WTC11 (cell line): ENCODE measurements at regions not wholly inside any gene's neighbourhood (a gene's known extent, or its start where the extent isn't known, plus 50 kb on each side); places are given as distances from the start of the nearest gene placed in this dataset.

ENCODE experiments used
- ATAC-seq: fragments of 200-7000 bp; cut with Tn5 transposase; 2 replicates; pipeline ENCODE4 v1.10.0; 2021; ENCODE audit warnings: mild to moderate bottlenecking, moderate library complexity
- CTCF ChIA-PET: fragments of 300-600 bp; sonication (Branson Sonifier 250); formaldehyde crosslinking; loops from one replicate; lab custom pipeline; 2021; ENCODE audit warnings: antibody characterized with exemption; lab: Charles Lee
- POLR2A ChIA-PET: fragments of 350-600 bp; sonication (Branson Sonifier 250); formaldehyde crosslinking; loops from one replicate; lab custom pipeline; 2021; ENCODE audit warnings: antibody characterized with exemption; lab: Charles Lee
- DNase-seq: peaks from one replicate; pipeline ENCODE4 v3.0.0; 2021; ENCODE audit warnings: low spot score
- H3K27ac Mint-ChIP-seq: 2 replicates; pipeline ENCODE4 v1.8.0; 2021; ENCODE audit warnings: mixed read lengths
- H3K27me3 Mint-ChIP-seq: 2 replicates; pipeline ENCODE4 v1.8.0; 2021; ENCODE audit warnings: low read depth, mild to moderate bottlenecking, moderate library complexity, mixed read lengths
- H3K36me3 Mint-ChIP-seq: 2 replicates; pipeline ENCODE4 v1.8.0; 2021; ENCODE audit warnings: mixed read lengths
- H3K4me1 Mint-ChIP-seq: 2 replicates; pipeline ENCODE4 v1.8.0; 2022; ENCODE audit warnings: mixed read lengths
- H3K4me3 Mint-ChIP-seq: 2 replicates; pipeline ENCODE4 v1.8.0; 2021; ENCODE audit warnings: mild to moderate bottlenecking, moderate library complexity, mixed read lengths
- H3K9me3 Mint-ChIP-seq: 2 replicates; pipeline ENCODE4 v1.8.0; 2021; ENCODE audit warnings: mixed read lengths
- ATF2 ChIP-seq: sonication (generic); formaldehyde crosslinking; IDR thresholded peaks from 2 replicates; pipeline ENCODE4 v1.8.1; 2022; ENCODE audit warnings: low read depth, missing genetic modification reagents, borderline replicate concordance
- ATF6 ChIP-seq: sonication (generic); formaldehyde crosslinking; IDR thresholded peaks from 2 replicates; pipeline ENCODE4 v1.8.1; 2023; ENCODE audit warnings: mild to moderate bottlenecking, missing genetic modification reagents
- CBFB ChIP-seq: sonication (generic); formaldehyde crosslinking; IDR thresholded peaks from 2 replicates; pipeline ENCODE4 v1.8.1; 2022; ENCODE audit warnings: mild to moderate bottlenecking, low read depth, missing genetic modification reagents
- CTCF ChIP-seq: fragments of 200-600 bp; IDR thresholded peaks from 2 replicates; pipeline ENCODE4 v1.8.0; 2022; ENCODE audit warnings: antibody characterized with exemption
- FOXK1 ChIP-seq: sonication (generic); formaldehyde crosslinking; IDR thresholded peaks from 2 replicates; pipeline ENCODE4 v1.8.0; 2022; ENCODE audit warnings: mild to moderate bottlenecking, moderate library complexity, missing genetic modification reagents
- FOXP4 ChIP-seq: sonication (generic); formaldehyde crosslinking; IDR thresholded peaks from 2 replicates; pipeline ENCODE4 v1.8.0; 2022; ENCODE audit warnings: mild to moderate bottlenecking, missing genetic modification reagents
- GRHL2 ChIP-seq: fragments of 250-450 bp; sonication (Bioruptor Pico); IDR thresholded peaks from 2 replicates; pipeline ENCODE4 v1.8.0; 2022; ENCODE audit warnings: mild to moderate bottlenecking, moderate library complexity; ENCODE audit not compliant: insufficient replicate concordance, severe bottlenecking
- IRF1 ChIP-seq: sonication (generic); formaldehyde crosslinking; IDR thresholded peaks from 2 replicates; pipeline ENCODE4 v1.8.0; 2023; ENCODE audit warnings: missing genetic modification reagents
- IRF2 ChIP-seq: sonication (generic); formaldehyde crosslinking; IDR thresholded peaks from 2 replicates; pipeline ENCODE4 v1.8.0; 2022; ENCODE audit warnings: low read depth, missing genetic modification reagents, borderline replicate concordance
- JUN ChIP-seq: sonication (generic); formaldehyde crosslinking; IDR thresholded peaks from 2 replicates; pipeline ENCODE4 v1.8.0; 2023; ENCODE audit warnings: mild to moderate bottlenecking, missing genetic modification reagents
- MXD4 ChIP-seq: fragments of 250-450 bp; sonication (Bioruptor Pico); IDR thresholded peaks from 2 replicates; pipeline ENCODE4 v1.8.0; 2021; ENCODE audit warnings: mild to moderate bottlenecking, moderate library complexity, borderline replicate concordance
- NFE2L1 ChIP-seq: sonication (generic); formaldehyde crosslinking; IDR thresholded peaks from 2 replicates; pipeline ENCODE4 v1.8.1; 2023; ENCODE audit warnings: missing genetic modification reagents
- NFYB ChIP-seq: sonication (generic); formaldehyde crosslinking; conservative IDR thresholded peaks from 2 replicates; pipeline ENCODE4 v1.8.0; 2022; ENCODE audit warnings: low read depth, missing genetic modification reagents
- NR1H2 ChIP-seq: sonication (generic); formaldehyde crosslinking; IDR thresholded peaks from 2 replicates; pipeline ENCODE4 v1.9.0; 2021; ENCODE audit warnings: mild to moderate bottlenecking, moderate library complexity, missing genetic modification reagents
- NR2C2 ChIP-seq: sonication (generic); formaldehyde crosslinking; IDR thresholded peaks from 2 replicates; pipeline ENCODE4 v1.8.0; 2022; ENCODE audit warnings: mild to moderate bottlenecking, missing genetic modification reagents
- RELA ChIP-seq: sonication (generic); formaldehyde crosslinking; IDR thresholded peaks from 2 replicates; pipeline ENCODE4 v1.8.1; 2022; ENCODE audit warnings: missing genetic modification reagents, mild to moderate bottlenecking, borderline replicate concordance
- SOX15 ChIP-seq: fragments of 250-450 bp; sonication (Bioruptor Pico); IDR thresholded peaks from 2 replicates; pipeline ENCODE4 v1.9.0; 2021; ENCODE audit warnings: mild to moderate bottlenecking
- SP1 ChIP-seq: sonication (generic); formaldehyde crosslinking; conservative IDR thresholded peaks from 2 replicates; pipeline ENCODE4 v1.8.1; 2022; ENCODE audit warnings: missing genetic modification reagents
- TP53 ChIP-seq: sonication (generic); formaldehyde crosslinking; IDR thresholded peaks from 2 replicates; pipeline ENCODE4 v1.8.1; 2023; ENCODE audit warnings: mild to moderate bottlenecking, missing genetic modification reagents
- ZNF138 ChIP-seq: sonication (generic); formaldehyde crosslinking; conservative IDR thresholded peaks from 2 replicates; pipeline ENCODE4 v1.8.1; 2022; ENCODE audit warnings: mild to moderate bottlenecking, moderate library complexity, missing genetic modification reagents
- ZNF263 ChIP-seq: sonication (generic); formaldehyde crosslinking; IDR thresholded peaks from 2 replicates; pipeline ENCODE4 v1.8.1; 2022; ENCODE audit warnings: low read depth, mild to moderate bottlenecking, moderate library complexity, missing genetic modification reagents
- ZNF671 ChIP-seq: fragments of 250-450 bp; sonication (Bioruptor Pico); IDR thresholded peaks from 2 replicates; pipeline ENCODE4 v1.8.0; 2021; ENCODE audit warnings: mild to moderate bottlenecking

GRCh38 chr4:187077744-187078401 lies 354.2 kb upstream of the FAT1 start (continued):
- no peak for TF ChIP-seq TP53
- TF ChIP-seq ZNF138: no peak
- TF ChIP-seq IRF1: no peak

- H3K9me3 Mint-ChIP-seq: no peaks in the 10 kb centered on the region
- peaks cover 9% of the 10 kb centered on the region for H3K4me1 Mint-ChIP-seq
- ATAC-seq (no peak), DNase-seq (no peak)
- ChIA-PET POLR2A (no interaction called here), CTCF (no interaction called here)
- no peak overlapping the region for H3K27ac Mint-ChIP-seq
- H3K36me3 Mint-ChIP-seq: no peaks in the 10 kb centered on the region
- no peak overlapping the region for H3K4me3 Mint-ChIP-seq
- no peaks in the 10 kb centered on the region for H3K27me3 Mint-ChIP-seq
- TF ChIP-seq JUN (CRISPR knock-in tag) (no peak), RELA (CRISPR knock-in tag) (no peak), NR1H2 (CRISPR knock-in tag) (no peak), CBFB (no peak), SP1 (CRISPR knock-in tag) (no peak), NFE2L1 (CRISPR knock-in tag) (no peak), SOX15 (no peak), IRF2 (no peak), ATF2 (no peak), ZNF138 (no peak)
Observed at GRCh38 chr4:187084701-187085100, 361.0 kb upstream of the FAT1 start.

- no peaks in the 10 kb centered on the region for H3K27me3 Mint-ChIP-seq
- no peak for DNase-seq
- H3K4me1 Mint-ChIP-seq: peaks cover 9% of the 10 kb centered on the region
- POLR2A ChIA-PET: no interaction called here
- no peak overlapping the region for H3K27ac Mint-ChIP-seq
- no peak overlapping the region for H3K4me3 Mint-ChIP-seq
- TF ChIP-seq FOXK1 (CRISPR knock-in tag) (no peak), CTCF (no peak), NR2C2 (no peak), MXD4 (CRISPR knock-in tag) (no peak), SP1 (CRISPR knock-in tag) (no peak)
- H3K9me3 Mint-ChIP-seq: no peaks in the 10 kb centered on the region
- no peaks in the 10 kb centered on the region for H3K36me3 Mint-ChIP-seq
- no peak for ATAC-seq
- CTCF ChIA-PET: no interaction called here
Observed at GRCh38 chr4:187085339-187085738, 361.7 kb upstream of the FAT1 start.

GRCh38 chr4:187086151-187086550 lies 362.5 kb upstream of the FAT1 start:
- H3K4me3 Mint-ChIP-seq: no peak overlapping the region
- ChIA-PET POLR2A (no interaction called here), CTCF (no interaction called here)
- no peaks in the 10 kb centered on the region for H3K36me3 Mint-ChIP-seq
- H3K9me3 Mint-ChIP-seq: no peaks in the 10 kb centered on the region
- no peak for ATAC-seq
- DNase-seq: no peak
- H3K27me3 Mint-ChIP-seq: no peaks in the 10 kb centered on the region
- H3K4me1 Mint-ChIP-seq: peaks cover 9% of the 10 kb centered on the region
- H3K27ac Mint-ChIP-seq: no peak overlapping the region
- TF ChIP-seq NFYB (CRISPR knock-in tag) (no peak), ATF6 (no peak), ZNF671 (CRISPR knock-in tag) (no peak), FOXP4 (CRISPR knock-in tag) (no peak), ZNF263 (CRISPR knock-in tag) (no peak), GRHL2 (CRISPR knock-in tag) (no peak)
